ENCODE measurements at regions not wholly inside any gene's neighbourhood (a gene's known extent, or its start where the extent isn't known, plus 50 kb on each side); places are given as distances from the start of the nearest gene placed in this dataset.
A peak's percentile ranks its signal among the peaks of the same experiment; 100 is the strongest.
"Not testable (repeated sequence)": the region's sequence is repeated elsewhere in the genome, so short reads cannot be mapped to it uniquely, and the experiment has no call there.

DNA sequence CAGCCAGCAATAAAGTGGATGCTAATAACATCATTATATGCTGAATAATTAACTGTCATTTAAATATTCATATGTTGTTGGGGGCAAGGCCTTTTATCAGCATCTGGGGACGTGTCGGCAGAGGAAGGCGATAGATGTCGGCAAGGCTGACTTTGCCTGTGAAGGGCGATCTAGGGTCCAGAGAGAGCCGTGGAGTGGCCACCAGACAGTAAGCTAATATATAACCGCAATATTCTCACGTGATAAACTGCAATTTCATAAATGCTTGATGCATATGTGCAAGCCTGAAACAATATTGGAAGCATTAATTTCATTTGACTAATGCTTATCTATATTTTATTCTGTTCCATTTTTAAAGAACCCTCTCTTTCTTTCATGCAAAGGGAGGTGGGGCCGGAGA is 141.0 kb upstream of the POU3F1 start:
- no peak for DNase-seq (ENCODE audit: low spot score)

- DNase-seq (ENCODE audit: low spot score), result no peak
These were observed 140.0 kb upstream of the POU3F1 start for GRCh38 chr1:38186566-38186965.

DNA sequence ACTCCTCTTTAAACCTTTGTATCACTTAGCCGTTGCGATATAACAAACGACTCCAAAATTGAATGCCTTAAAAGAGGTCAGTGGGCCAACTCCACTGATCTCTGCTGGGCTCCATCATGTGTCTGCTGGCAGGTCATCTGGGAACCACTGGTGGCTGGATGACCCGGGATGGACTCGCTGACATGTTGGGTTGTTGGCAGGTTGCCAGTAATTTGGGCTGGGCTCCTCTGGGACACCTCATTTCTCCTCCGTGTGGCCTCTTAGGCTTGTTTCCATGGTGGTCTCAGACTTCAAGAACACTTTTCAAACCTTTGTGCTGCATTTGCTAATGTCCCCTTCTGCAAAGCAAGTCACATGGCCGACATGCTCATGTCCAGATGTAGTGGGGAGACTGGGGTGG is 139.3 kb upstream of the POU3F1 start:
- DNase-seq (ENCODE audit: low spot score), result no peak

DNA sequence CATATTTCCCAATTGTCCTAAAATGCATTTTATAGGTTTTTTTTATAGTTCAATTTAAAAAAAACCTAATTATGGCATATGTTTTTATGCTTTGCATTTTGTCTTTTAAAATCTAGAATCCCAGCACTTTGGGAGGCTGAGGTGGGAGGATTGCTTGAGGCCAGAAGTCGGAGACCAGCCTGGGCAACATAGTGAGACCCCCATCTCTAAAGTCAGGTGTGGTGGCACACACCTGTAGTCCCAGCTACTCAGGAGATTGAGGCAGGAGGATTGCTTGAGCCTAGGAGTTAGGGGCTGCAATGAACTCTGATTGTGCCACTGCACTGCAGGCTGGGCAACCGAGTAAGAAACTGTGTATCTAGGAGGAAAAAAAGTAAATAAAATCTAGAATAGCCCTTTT is 137.2 kb upstream of the POU3F1 start:
- DNase-seq (ENCODE audit: low spot score), result no peak

GRCh38 chr1:38183096-38183495 is 136.5 kb upstream of the POU3F1 start:
- DNase-seq (ENCODE audit: low spot score), result no peak

DNA sequence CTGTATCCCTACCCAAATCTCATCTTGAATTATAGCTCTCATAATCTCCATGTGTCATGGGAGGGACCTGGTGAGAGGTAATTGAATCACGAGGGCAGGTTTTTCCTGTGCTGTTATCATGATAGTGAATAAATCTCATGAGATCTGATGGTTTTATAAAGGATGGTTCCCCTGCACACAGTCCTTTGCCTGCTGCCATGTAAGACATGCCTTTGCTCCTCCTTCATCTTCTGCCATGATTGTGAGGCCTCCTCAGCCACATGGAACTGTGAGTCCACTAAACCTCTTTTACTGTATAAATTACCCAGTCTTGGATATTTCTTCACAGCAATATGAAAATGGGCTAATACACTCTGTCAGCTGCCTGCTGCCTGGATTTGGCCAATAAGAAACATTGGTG is 133.8 kb upstream of the POU3F1 start:
- DNase-seq (ENCODE audit: low spot score), result not testable (repeated sequence)

- DNase-seq (ENCODE audit: low spot score), result no peak
These were observed 132.9 kb upstream of the POU3F1 start for GRCh38 chr1:38179483-38179882.

DNA sequence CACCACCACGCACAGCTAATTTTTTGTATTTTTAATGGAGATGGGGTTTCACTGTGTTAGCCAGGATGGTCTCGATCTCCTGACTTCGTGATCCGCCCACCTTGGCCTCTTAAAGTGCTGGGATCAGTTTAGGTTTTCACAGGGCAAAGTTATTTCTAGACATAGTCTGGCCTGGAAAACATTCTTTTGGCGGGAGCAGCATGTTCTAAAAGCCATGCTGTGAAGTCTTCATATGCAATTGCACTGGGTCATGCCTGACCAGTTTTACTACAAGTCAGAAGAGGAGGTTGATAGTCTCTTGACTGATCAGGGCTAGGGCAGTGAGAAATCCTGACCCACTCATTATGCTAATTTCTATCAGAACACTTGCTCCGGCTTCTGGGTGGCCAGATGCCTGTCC is 131.6 kb upstream of the POU3F1 start:
- DNase-seq (ENCODE audit: low spot score), result no peak

DNA sequence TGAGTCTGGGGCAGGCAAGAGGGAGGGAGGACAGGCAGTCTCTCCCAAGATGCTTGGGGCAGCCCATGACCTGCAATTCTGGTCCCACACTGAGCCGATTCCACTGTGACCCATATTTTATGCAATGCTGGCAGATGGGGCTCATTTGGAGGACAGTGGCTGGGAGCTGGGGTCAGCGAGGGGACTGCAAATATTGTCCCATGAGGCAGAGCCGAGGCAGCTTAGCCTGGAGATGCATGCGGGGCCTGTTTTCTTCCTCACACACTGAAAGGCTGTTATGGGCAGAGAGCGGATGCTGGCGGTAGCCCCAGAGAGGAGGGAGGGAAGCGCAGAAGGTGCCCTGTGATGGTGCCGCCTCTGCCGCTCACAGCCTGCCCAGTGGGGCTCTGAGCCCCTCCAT is 128.5 kb upstream of the POU3F1 start:
- no peak for DNase-seq (ENCODE audit: low spot score)

GRCh38 chr1:38173848-38174247 is 127.3 kb upstream of the POU3F1 start:
- DNase-seq (ENCODE audit: low spot score), result no peak

DNA sequence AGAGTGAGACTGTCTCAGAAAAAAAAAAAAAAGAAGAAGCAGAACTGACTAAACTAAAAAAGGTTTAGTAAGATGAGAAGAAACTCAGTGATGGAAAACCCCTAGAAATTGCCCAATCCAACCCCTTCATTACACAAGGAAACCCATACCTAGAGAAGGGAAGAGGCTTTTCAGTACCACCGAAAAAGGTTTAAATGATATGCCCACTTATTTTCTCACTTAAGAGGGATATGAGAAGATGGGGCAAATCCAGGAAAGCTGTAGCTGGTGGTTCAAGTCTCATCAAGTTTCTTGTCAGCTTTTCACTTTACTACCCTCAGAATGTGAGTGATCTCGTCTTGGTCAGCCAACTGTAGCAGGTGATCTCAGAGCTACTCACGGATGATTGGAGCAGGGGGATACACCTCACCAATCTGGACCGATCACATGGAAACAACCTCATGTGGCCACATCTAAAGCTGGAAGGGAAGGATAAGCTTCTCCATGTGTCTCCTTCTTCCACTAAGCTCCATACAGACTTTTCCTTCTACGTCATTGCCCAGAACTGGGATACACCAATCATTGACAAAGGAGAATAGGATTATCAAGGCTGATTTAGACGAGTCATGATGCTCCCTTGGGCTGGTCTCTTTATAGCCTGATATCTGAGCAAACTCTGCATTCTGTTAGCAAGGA is 126.7 kb upstream of the POU3F1 start:
- DNase-seq (ENCODE audit: low spot score), result no peak

- no peak for DNase-seq (ENCODE audit: low spot score)
These were observed 122.5 kb upstream of the POU3F1 start for GRCh38 chr1:38169121-38169520.

GRCh38 chr1:38168365-38168764 is 121.8 kb upstream of the POU3F1 start:
- no peak for DNase-seq (ENCODE audit: low spot score)

- DNase-seq (ENCODE audit: low spot score), result no peak
These were observed 119.9 kb upstream of the POU3F1 start for GRCh38 chr1:38166461-38166860.

- DNase-seq (ENCODE audit: low spot score), result no peak
These were observed 107.3 kb upstream of the POU3F1 start for GRCh38 chr1:38153778-38154470.

GRCh38 chr1:38153066-38153777 is 106.6 kb upstream of the POU3F1 start:
- no peak for DNase-seq (ENCODE audit: low spot score)

DNA sequence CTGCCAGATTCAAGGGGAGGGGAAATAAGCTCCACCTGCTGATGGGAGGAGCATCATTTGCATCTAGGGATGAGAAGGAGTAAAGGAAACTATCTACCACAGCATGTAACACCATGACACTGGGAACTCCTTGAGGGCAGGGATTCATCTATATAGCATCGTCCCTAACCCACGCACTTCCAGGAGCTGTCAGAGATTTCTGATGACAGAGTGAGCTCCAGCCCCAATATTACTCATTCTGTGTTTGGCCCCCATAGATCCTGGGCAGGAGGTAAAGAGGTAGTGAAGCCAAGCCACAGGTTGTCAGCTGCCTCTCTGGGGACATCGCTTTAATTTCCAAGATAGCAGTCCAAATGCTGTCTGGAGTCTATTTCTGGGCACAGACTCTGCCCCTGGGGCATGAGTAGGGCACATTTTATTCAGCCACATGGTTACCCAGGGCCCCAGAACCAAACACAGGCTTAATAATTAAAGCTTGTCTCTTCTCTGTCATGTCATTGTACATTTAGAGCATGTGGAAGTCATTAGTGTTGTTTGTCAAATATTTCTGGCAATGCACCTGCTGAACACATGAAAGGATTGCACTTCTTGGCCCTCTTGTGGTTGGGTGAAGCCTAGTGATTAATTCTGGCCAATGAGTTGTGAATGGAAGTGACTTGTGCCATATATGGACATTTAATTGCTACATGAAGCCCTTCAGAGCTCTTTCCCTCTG is 105.9 kb upstream of the POU3F1 start:
- DNase-seq (ENCODE audit: low spot score), result peak; percentile 65

- DNase-seq (ENCODE audit: low spot score), result no peak
These were observed 104.8 kb upstream of the POU3F1 start for GRCh38 chr1:38151399-38151798.

DNA sequence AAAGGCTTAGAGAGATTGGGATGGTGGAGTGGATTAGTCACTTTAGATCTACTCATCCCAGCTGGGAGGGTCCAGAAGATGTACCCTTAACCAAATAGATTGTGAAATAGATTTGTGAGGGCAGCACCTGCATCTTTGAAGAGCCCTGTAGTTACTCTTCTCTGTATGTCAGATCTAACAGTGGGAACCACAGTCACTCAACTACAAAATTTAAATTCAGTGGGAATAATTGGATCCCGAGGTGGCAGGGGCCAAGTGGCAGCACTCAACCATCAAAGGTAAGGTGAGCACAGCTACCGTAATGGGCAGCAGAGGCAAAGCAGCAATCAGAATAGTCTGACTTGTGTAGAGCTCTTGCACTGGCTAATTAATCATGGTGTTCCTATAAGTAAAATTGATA is 99.5 kb upstream of the POU3F1 start:
- DNase-seq (ENCODE audit: low spot score), result not testable (repeated sequence)

DNA sequence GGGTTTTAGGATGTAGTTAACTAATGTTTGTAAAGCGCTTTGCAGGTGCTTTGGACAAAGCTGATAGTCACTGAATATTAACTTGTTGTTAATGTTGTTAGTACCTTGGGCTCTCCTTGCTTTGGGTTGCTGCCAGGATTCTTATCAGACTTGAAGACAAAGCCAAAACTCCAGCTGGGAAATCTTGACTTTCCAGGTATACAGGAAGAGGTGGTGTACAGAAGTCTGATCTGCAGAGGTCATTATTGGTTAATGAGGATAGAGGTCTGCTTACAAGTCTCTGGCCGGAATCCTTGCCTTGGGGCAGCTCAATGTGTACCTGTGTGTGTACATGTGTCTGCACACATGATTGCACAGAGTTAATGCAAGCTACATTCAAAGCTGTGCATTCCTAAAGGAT is 96.0 kb upstream of the POU3F1 start:
- DNase-seq (ENCODE audit: low spot score), result no peak

DNA sequence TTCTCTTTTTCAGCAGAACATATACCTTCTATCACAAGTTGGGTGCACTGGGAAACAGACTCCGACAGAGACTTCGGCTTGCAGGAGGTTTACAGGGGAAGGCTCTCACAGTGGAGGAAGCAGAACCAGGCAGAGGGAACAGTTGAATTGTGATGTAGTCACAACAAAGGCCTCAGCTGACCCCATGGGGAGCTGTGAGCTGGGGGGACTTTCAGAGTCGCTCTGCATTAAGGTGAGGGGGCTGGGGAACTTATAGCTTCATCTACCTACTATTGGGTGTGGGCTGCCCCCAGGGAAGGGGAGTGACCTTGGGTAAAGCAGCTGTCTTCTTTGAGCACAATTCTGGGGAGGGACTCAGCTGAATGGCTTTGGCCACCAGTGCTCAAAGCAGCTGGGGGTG is 94.9 kb upstream of the POU3F1 start:
- DNase-seq (ENCODE audit: low spot score), result no peak

DNA sequence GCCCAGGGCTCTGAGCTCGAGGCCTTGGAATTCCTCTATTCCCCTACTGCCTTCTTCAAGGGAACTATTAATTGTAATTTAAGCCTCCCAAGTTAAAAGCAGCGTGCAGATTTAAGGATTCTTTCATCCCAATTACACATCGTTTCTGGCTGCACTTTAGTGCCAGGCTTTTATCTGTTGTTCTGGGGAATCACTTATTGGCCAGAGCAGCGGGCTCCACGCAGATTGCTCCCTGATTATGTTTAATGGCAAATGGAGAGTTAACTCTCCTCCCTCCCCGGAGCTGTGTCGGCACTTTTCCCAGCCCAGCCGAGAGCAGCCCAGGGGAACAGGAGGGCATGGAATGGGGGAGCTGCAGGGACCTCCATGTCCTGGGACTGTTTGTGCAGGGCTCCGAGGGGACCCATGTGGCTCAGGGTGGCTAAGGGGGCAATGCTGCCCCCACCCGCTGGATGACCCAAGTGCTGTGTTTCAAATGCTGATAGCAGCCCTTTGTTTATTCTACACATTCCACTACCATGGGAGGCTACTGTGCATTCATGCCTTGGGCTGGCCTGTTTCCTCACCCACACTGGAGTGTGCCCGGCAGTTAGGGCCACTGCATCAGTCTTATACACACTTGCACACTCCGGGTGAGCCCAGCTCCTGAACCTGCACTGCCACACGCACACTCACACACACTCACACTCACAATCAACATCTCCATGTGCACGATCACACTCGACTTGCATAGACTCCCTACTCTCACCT is 93.3 kb upstream of the POU3F1 start:
- no peak for DNase-seq (ENCODE audit: low spot score)

Measured in HT-29 (cell line).